AG04450 (cell line): ENCODE measurements at regions not wholly inside any gene's neighbourhood (a gene's known extent, or its start where the extent isn't known, plus 50 kb on each side); places are given as distances from the start of the nearest gene placed in this dataset.
"Not testable (repeated sequence)": the region's sequence is repeated elsewhere in the genome, so short reads cannot be mapped to it uniquely, and the experiment has no call there.

Experiments
- CTCF ChIA-PET: fragments of 300-600, 350-600 bp; formaldehyde crosslinking; extraction: SDS; loops from one replicate; lab custom pipeline; 2022; ENCODE audit warnings: antibody characterized with exemption, inconsistent platforms; lab: Charles Lee
- POLR2A ChIA-PET: fragments of 350-600 bp; formaldehyde crosslinking; extraction: SDS; loops from one replicate; lab custom pipeline; 2021; ENCODE audit warnings: antibody characterized with exemption, inconsistent platforms; lab: Yijun Ruan, JAX
- DNase-seq: peaks from one replicate; pipeline ENCODE4 v3.0.0-alpha.2; 2011; ENCODE audit warnings: low read depth, low spot score
- H3K27ac ChIP-seq: one replicate; pipeline ENCODE4 v1.5.1; 2012; ENCODE audit warnings: low read depth, low read length, control low read depth
- H3K27me3 ChIP-seq: one replicate; pipeline ENCODE4 v1.6.0; 2012; ENCODE audit warnings: low read length; ENCODE audit not compliant: control insufficient read depth, insufficient read depth
- H3K4me3 ChIP-seq: 2 replicates; pipeline ENCODE4 v1.5.1; 2011; ENCODE audit warnings: mild to moderate bottlenecking, low read depth, low read length, control low read depth
- H3K9me3 ChIP-seq: 2 replicates; pipeline ENCODE4 v1.5.1; 2012; ENCODE audit warnings: low read length; ENCODE audit not compliant: control insufficient read depth, insufficient read depth
- TF ChIP-seq, protein P1 (sequence below): IDR thresholded peaks from 2 replicates; pipeline ENCODE4 v1.5.1; 2011; ENCODE audit warnings: low read depth, low read length, control low read depth, inconsistent platforms

DNA sequence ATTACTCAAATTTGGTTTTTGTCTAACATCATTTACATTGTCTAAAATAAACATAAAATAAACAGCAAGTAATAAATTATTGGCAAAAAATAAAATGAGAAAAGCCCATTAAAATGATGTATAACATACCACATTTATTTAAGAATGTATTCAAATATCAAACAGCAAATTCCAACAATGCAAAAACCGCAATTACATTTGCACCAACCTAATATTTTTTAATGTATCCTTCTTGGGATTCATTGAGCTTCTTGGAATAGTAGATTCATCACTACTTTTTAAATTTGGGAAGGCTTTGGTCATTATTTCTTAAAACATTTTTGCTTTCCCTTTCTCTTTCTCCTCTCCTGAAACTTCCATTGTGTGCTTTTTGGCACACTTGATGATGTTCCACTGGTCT lies 400.2 kb downstream of the MAGEE1 start:
- POLR2A ChIA-PET, result no interaction called here
- no peak for DNase-seq
- TF ChIP-seq, protein P1, sequence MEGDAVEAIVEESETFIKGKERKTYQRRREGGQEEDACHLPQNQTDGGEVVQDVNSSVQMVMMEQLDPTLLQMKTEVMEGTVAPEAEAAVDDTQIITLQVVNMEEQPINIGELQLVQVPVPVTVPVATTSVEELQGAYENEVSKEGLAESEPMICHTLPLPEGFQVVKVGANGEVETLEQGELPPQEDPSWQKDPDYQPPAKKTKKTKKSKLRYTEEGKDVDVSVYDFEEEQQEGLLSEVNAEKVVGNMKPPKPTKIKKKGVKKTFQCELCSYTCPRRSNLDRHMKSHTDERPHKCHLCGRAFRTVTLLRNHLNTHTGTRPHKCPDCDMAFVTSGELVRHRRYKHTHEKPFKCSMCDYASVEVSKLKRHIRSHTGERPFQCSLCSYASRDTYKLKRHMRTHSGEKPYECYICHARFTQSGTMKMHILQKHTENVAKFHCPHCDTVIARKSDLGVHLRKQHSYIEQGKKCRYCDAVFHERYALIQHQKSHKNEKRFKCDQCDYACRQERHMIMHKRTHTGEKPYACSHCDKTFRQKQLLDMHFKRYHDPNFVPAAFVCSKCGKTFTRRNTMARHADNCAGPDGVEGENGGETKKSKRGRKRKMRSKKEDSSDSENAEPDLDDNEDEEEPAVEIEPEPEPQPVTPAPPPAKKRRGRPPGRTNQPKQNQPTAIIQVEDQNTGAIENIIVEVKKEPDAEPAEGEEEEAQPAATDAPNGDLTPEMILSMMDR, result no peak
- Histone ChIP-seq H3K9me3 (no peaks in the 10 kb centered on the region), H3K27me3 (no peaks in the 10 kb centered on the region), H3K4me3 (no peak overlapping the region), H3K27ac (no peak overlapping the region)
- CTCF ChIA-PET, result no interaction called here

DNA sequence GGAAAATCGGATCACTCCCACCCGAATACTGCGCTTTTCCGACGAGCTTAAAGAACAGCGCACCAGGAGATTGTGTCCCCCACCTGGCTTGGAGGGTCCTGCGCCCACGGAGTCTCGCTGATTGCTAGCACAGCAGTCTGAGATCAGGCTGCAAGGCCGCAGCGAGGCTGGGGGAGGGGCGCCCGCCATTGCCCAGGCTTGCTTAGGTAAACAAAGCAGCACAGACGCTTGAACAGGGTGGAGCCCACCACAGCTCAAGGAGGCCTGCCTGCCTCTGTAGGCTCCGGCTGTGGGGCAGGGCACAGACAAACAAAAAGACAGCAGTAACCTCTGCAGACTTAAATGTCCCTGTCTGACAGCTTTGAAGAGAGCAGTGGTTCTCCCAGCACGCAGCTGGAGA lies 413.4 kb downstream of the MAGEE1 start:
- H3K27ac ChIP-seq, H3K27me3 ChIP-seq, H3K9me3 ChIP-seq, DNase-seq, CTCF ChIA-PET, H3K4me3 ChIP-seq, POLR2A ChIA-PET: not testable (repeated sequence)

DNA sequence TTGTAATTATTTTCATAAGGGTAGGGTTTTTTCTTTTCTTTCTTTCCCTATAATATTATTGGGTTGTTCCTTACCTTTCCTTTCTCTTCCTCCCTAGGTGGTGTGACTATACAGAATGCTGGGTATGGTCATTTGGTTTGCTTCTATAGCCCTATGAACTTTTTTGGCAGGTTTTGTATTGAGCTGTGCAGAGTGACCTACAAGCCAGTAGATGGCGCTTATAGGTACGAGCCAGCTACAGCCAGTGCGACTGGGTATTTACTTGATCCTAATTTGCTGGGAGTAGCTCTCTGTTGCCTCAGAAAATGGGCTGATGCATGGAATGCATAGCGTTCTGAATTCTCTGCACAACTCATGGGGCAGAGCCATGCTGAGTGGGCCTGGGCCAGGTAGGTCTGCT lies 423.3 kb downstream of the MAGEE1 start:
- DNase-seq, result no peak
- TF ChIP-seq, protein P1, result no peak
- ChIA-PET CTCF (no interaction called here), POLR2A (no interaction called here)
- Histone ChIP-seq H3K4me3 (no peak overlapping the region), H3K27ac (no peak overlapping the region), H3K27me3 (no peaks in the 10 kb centered on the region), H3K9me3 (peaks cover 2% of the 10 kb centered on the region; the same call in 1 of the 2 replicates)

DNA sequence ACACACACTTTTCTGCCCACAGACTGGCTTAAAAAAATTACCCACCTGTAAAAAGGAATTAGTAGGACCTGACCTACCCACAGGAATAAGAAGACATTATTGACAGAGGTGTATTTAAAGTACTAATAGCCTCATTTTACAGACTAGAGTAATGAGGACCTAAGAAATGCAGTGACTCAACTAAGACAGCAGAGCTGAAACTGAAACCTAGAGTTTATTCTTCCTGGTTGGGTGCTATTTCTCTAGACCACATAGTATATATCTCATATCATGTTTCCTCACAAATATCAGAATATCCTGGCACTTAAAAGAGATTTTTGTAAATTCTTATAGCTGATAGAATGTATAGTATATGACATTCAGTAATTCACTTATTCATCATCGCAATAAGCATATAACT lies 435.0 kb downstream of the MAGEE1 start:
- Histone ChIP-seq H3K4me3 (no peak overlapping the region), H3K9me3 (no peaks in the 10 kb centered on the region), H3K27ac (no peak overlapping the region), H3K27me3 (no peaks in the 10 kb centered on the region)
- POLR2A ChIA-PET, result no interaction called here
- TF ChIP-seq, protein P1, result no peak
- no peak for DNase-seq
- CTCF ChIA-PET, result no interaction called here

DNA sequence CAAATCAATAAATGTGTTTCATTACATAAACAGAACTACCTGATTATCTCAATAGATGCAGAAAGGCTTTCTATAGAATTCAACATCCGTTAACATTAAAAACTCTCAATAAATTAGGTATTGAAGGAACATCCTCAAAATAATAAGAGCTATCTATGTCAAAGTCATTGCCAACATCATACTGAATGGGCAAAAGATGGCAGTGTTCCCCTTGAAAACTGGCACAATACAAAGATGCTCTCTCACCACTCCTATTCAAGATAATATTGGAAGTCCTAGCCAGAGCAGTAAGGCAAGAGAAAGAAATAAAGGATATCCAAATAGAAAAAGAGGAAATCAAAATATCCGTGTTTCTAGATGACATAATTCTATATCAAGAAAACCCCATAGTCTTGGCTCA lies 466.4 kb downstream of the MAGEE1 start:
- Histone ChIP-seq H3K27me3 (no peaks in the 10 kb centered on the region), H3K4me3 (no peak overlapping the region), H3K27ac (no peak overlapping the region), H3K9me3 (no peaks in the 10 kb centered on the region)
- TF ChIP-seq, protein P1, result no peak
- CTCF ChIA-PET, result no interaction called here
- no peak for DNase-seq
- POLR2A ChIA-PET, result no interaction called here

DNA sequence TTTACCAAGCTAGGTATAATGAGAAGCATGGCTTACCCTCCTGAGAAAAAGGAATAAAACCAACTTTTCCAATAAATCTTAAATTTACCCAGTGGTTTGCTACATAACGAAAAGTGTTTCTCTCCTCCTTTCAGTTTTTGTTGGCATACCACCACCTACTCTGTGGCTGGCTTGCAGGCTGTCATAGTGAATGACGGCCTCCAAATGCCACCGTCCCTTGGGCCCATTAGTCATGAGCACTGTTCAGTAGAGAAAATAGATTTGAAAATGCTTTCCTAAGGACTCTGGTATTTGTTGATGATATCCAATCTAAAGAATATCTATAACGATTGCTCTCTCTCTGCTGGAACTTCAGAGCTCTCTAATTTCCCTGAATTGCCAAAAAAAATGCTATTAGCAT lies 488.3 kb downstream of the MAGEE1 start:
- DNase-seq, result no peak
- Histone ChIP-seq H3K4me3 (no peak overlapping the region), H3K27ac (no peak overlapping the region), H3K27me3 (no peaks in the 10 kb centered on the region), H3K9me3 (no peaks in the 10 kb centered on the region)
- POLR2A ChIA-PET, result no interaction called here
- TF ChIP-seq, protein P1, result no peak
- CTCF ChIA-PET, result no interaction called here
